GM18502 (cell line): ENCODE measurements at regions not wholly inside any gene's neighbourhood (a gene's known extent, or its start where the extent isn't known, plus 50 kb on each side); places are given as distances from the start of the nearest gene placed in this dataset.

Source experiments
- ATAC-seq: cut with Tn5 transposase; IDR thresholded peaks from one replicate; pipeline ENCODE4 v1.9.1; 2021; ENCODE audit warnings: mild to moderate bottlenecking; ENCODE audit not compliant: unreplicated experiment, poor library complexity

GRCh38 chr11:57100638-57101331 lies 81.0 kb upstream of the LRRC55 start:
- ATAC-seq, result no peak

DNA sequence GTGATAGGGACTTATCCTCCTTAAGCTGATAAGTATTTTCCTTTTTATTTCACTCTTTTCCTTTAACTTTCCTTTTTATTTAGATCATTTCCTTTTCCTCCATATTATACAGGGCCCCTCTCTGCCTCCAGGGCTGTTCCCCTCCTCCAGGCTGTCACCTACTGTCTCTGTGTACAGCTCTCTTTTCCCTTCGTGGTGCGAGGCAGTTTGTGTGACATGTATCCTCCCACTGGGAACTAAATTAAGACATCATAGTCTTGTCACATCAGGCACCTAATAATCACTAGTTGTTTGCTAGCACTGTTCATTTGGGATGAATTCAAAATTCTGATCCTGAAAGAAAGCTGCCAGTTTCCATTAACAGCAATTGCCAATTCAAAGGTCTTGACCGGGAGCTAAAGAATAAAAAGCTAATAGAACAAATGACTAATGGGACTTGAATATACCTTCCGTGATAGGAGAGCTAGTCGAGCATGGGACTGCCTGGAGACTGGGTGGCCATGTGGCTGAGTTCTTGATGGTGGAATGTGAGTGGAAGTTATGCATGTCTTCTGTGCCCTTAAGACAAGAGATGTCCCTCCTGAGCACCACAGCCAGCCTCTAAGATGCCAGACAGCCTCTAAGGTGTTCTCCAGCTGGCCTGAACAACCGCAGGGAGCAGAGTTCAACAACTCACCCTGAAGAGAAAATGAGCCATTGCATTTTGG lies 77.7 kb upstream of the LRRC55 start:
- ATAC-seq, result no peak

GRCh38 chr11:57109331-57109730 lies 72.4 kb upstream of the LRRC55 start:
- ATAC-seq, result no peak

DNA sequence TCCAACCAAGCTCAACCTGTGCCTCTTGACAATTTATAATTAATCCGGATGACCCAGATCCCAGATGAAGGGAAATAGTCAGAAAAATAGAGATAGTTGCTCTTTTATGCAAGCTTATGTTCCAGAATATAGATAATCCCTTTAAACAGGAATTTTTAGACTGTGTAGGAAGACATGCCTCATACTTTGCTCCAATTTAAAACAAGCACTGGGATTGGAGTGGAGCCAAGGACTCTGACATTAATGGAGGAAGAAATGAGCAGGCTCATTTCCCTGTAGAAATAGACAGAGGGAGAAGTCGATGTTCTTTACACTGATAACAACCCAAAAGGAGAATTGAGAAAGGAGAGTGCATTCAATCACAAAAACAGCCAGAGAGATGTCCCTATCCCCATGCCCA lies 70.1 kb upstream of the LRRC55 start:
- no peak for ATAC-seq

DNA sequence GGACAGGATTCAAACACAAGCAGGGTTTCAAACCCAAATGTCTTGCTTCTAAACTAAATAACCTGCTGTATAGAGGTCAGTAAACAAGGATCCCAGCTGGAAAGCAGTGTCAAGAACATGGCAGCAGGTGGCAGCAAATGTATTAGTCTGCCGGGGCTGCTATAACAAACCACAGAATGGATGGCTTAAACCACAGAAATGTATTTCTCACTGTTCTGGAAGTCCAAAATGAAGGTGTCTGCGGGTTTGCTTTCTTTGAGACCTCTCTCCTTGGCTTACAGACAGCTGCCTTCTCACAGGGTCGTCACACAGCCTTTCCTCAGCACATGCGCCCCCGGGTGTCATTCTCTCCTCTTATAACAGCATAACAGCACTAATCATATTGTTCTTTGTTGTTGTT lies 65.1 kb upstream of the LRRC55 start:
- ATAC-seq, result peak; percentile 77

DNA sequence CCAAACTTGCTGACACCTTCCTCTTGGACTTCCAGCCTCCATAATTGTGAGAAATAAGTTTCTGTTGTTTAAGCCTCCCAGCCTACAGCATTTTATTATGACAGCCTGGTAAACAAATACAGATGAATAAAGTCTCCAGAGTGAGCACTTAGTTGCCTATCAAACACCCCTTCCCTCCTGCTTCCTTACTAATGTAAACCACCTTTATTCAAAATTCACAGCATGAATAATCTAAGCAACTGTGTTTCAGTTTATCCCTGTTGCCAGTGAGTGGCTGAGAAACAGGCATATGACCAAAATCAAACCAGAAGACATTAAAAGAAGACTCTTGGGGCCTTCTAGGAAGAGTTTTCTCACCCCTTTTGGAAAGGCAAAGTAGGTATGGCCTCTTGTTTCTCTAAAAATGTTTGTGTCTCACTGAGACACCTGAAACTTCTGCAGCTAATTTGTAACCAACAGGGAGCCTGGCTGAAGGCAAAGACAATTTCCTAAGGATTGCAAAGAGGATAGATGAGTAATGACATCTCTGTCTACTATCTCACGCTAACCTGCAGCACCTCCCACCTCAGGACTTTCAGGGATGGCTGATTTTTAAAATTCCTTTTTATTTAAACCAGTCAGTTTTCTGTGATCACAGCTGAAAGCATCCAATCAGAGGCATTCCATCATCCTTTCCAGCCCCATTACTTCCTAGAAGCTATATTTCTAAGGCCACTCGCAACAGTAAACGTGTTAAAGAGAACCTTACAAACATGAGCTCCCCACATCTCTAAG lies 61.4 kb upstream of the LRRC55 start:
- ATAC-seq, result no peak

- no peak for ATAC-seq
These were observed 59.8 kb upstream of the LRRC55 start for GRCh38 chr11:57121996-57122395.

GRCh38 chr11:57123590-57123989 lies 58.2 kb upstream of the LRRC55 start:
- no peak for ATAC-seq

DNA sequence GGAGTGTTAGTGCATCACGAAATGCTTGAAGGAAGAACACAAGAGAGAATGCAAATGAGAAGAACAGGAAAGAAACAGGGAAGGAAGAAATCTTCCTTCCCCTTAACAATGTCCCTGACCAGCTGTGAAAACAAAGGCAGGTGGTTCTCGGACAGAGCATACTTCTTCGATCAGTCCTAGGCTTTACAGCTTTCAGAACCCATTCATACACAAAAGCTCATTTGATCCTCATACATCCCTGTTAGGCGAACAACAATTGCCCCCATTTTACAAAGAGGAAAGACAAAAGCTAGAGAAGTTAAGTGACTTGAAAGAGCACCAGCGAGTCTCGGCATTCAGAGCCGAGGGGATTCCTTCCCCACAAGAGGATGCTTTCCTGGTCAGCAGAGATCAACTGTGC lies 57.2 kb upstream of the LRRC55 start:
- ATAC-seq, result no peak

DNA sequence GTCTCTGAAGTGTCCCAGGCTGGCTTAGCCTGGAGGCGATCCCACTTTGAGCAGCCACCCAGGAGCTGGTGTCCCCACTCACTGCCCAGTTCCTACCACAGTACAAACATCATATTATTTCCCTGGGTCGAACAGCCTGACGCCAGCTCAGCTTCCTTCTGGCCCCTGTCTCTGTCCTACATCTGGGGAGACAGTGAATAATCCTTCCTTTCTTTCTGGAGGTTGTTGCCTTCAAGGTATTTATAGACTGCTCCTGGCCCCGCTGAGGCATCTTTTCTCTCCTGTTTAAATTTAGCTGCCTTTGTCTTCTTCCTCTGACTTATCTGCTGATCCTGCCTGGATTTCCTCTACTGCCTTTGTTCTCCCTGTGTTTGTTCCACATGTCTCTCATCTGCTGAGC lies 56.8 kb upstream of the LRRC55 start:
- no peak for ATAC-seq

DNA sequence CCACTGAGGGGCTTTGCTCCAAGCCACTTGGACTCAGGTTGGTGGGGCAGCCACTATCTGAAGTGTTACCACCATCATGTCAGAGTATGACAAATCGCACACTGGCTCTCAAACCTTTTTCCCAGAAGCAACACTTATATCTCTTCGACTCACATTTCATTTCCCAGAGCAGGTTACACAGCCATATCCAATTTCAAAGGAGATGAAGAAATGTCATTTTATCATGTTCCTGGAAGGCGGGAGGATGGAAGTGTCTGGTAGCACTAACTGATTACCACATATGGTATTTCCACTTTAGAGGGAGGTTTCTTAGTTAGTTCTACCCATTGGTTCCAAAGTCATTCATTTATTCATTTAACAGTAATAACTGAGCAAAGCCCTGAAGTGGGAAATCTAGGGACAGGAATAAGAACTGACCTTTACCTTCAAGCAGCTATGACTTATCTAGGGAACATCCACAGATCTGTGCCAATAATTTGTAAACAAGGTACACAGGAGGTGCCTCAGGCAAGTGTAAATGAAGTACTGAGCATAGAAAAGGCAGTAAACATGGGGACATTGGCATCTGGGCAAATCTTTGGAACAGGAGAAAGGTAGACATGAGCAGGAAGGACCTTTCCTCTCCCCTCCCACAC lies 54.9 kb upstream of the LRRC55 start:
- ATAC-seq, result no peak

- no peak for ATAC-seq
These were observed 50.5 kb upstream of the LRRC55 start for GRCh38 chr11:57131080-57131790.
